Activated T-helper 2 cell treated with anti-CD3 and anti-CD28 coated beads, Interferon-gamma antibody, Interleukin-2, Interleukin-4, amounts not matched to agents 10 μg/mL and 5 μg/mL and 100 μg/mL, durations not matched to agents 14 hours and 24 hours and 36 hours (primary cell): ENCODE measurements at regions not wholly inside any gene's neighbourhood (a gene's known extent, or its start where the extent isn't known, plus 50 kb on each side); places are given as distances from the start of the nearest gene placed in this dataset.
A peak's percentile ranks its signal among the peaks of the same experiment; 100 is the strongest.

ENCODE experiments used
- DNase-seq: peaks from one replicate; pipeline ENCODE4 v3.0.0; 2021; ENCODE audit warnings: low spot score
- H3K27ac Mint-ChIP-seq: one replicate; pipeline ENCODE4 v1.8.0; 2021; ENCODE audit warnings: mixed read lengths
- H3K27me3 Mint-ChIP-seq: one replicate; pipeline ENCODE4 v1.8.0; 2021; ENCODE audit warnings: low read depth, mixed read lengths
- H3K36me3 Mint-ChIP-seq: one replicate; pipeline ENCODE4 v1.8.0; 2021; ENCODE audit warnings: low read depth, mixed read lengths
- H3K4me1 Mint-ChIP-seq: one replicate; pipeline ENCODE4 v1.8.0; 2021; ENCODE audit warnings: low read depth, mixed read lengths
- H3K4me3 Mint-ChIP-seq: one replicate; pipeline ENCODE4 v1.8.0; 2021; ENCODE audit warnings: low read depth, mild to moderate bottlenecking, moderate library complexity, mixed read lengths
- H3K9me3 Mint-ChIP-seq: one replicate; pipeline ENCODE4 v1.8.0; 2021; ENCODE audit warnings: mixed read lengths
- intact Hi-C: fragments of 100-400 bp; cut with micrococcal nuclease; formaldehyde crosslinking; loops from one replicate; pipeline ENCODE4 v1.15.1; 2023

DNA sequence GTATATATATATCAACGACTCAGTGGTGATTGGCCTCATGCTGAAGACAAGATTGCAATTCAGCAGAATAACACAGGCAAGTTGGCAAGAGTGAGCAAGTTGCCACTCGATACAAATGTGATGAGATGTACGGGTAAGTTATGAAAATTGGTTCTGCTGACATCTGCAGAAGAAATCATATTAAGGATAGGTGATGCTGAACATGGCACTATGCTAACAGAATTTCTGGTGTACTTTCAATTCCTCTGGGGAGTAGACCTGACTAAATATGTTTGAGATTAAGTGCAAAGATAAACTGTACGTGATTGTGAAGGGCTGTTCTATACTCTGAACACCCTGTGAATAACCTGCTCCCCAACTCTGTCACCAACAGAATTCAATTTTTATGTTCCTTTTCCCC lies 758.2 kb downstream of the TBC1D32 start:
- intact Hi-C loops: no loop called here
- H3K9me3 Mint-ChIP-seq: no peaks in the 10 kb centered on the region
- H3K4me3 Mint-ChIP-seq: no peak overlapping the region
- no peaks in the 10 kb centered on the region for H3K36me3 Mint-ChIP-seq
- no peak overlapping the region for H3K27ac Mint-ChIP-seq
- H3K4me1 Mint-ChIP-seq: no peaks in the 10 kb centered on the region
- H3K27me3 Mint-ChIP-seq: no peaks in the 10 kb centered on the region
- no peak for DNase-seq

DNA sequence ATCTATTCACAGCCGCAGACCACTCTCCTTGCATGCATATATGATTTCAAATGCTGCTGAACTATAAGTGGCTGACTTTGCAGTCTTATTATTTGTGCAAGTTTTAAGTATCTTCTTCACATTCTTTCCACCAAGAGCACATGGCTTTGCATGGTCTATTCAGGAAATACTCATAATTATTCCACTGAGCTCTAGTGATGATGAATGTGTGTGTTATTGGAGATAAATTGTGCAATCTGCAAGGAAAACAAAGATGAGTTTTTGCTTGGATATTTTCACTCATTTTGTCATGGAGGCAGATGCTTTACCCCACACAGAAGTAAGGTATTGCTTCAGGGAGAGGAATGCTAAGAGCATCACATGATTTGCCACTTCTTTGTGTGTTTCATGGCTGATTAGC lies 764.6 kb downstream of the TBC1D32 start:
- intact Hi-C loops: no loop called here
- Mint-ChIP-seq H3K27me3 (no peaks in the 10 kb centered on the region), H3K4me3 (no peak overlapping the region), H3K27ac (no peak overlapping the region), H3K9me3 (peaks cover 3% of the 10 kb centered on the region), H3K4me1 (no peaks in the 10 kb centered on the region), H3K36me3 (no peaks in the 10 kb centered on the region)
- DNase-seq: no peak

DNA sequence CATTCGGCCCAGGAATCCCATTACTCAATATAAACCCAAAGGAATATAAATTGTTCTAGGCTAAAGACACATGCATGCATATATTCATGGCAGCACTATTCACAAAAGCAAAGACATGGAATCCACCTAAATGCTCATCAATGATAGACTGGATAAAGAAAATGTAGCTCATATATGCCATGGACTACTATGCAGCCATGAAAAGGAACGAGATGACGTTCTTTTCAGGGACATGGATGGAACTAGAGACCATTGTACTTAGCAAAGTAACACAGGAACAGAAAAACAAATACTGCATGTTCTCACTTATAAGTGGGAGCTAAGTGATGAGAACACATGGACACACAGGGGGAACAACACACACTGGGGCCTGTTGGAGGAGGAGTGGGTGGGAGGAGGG lies 769.5 kb downstream of the TBC1D32 start:
- Mint-ChIP-seq H3K27ac (no peak overlapping the region), H3K36me3 (no peaks in the 10 kb centered on the region), H3K4me1 (no peaks in the 10 kb centered on the region), H3K9me3 (peaks cover 3% of the 10 kb centered on the region), H3K27me3 (no peaks in the 10 kb centered on the region), H3K4me3 (no peak overlapping the region)
- intact Hi-C loops: no loop called here
- no peak for DNase-seq

DNA sequence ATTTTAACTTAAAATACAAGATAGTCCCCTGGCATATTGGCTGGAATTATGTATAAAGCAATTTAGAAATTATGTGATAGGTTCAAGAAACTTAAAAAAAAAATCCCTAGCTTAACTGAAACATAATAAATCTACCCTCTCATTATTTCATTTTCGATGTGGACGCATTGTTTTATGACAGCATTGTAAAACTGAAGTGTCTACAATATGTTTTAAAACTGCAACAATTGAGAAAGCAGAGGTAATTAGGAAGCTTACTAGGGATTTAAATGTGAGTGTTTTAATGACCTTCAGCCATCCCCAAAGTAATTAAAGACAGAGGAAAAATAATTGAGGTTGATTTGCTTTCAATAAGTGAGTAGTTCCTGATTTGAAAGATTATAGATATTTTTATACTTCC lies 776.0 kb downstream of the TBC1D32 start:
- intact Hi-C loops: no loop called here
- no peak for DNase-seq
- Mint-ChIP-seq H3K27ac (no peak overlapping the region), H3K4me3 (no peak overlapping the region), H3K27me3 (no peaks in the 10 kb centered on the region), H3K9me3 (no peaks in the 10 kb centered on the region), H3K36me3 (no peaks in the 10 kb centered on the region), H3K4me1 (no peaks in the 10 kb centered on the region)

- Mint-ChIP-seq H3K27ac (no peak overlapping the region), H3K27me3 (no peaks in the 10 kb centered on the region), H3K4me3 (no peak overlapping the region), H3K36me3 (no peaks in the 10 kb centered on the region), H3K9me3 (no peaks in the 10 kb centered on the region), H3K4me1 (no peaks in the 10 kb centered on the region)
- no peak for DNase-seq
- intact Hi-C loops: no loop called here
Observed at GRCh38 chr6:120557554-120557953, 776.7 kb downstream of the TBC1D32 start.

GRCh38 chr6:120556491-120556890 lies 777.8 kb downstream of the TBC1D32 start:
- H3K4me3 Mint-ChIP-seq: no peak overlapping the region
- intact Hi-C loops: no loop called here
- H3K9me3 Mint-ChIP-seq: no peaks in the 10 kb centered on the region
- H3K4me1 Mint-ChIP-seq: no peaks in the 10 kb centered on the region
- no peaks in the 10 kb centered on the region for H3K36me3 Mint-ChIP-seq
- DNase-seq: no peak
- no peak overlapping the region for H3K27ac Mint-ChIP-seq
- no peaks in the 10 kb centered on the region for H3K27me3 Mint-ChIP-seq

DNA sequence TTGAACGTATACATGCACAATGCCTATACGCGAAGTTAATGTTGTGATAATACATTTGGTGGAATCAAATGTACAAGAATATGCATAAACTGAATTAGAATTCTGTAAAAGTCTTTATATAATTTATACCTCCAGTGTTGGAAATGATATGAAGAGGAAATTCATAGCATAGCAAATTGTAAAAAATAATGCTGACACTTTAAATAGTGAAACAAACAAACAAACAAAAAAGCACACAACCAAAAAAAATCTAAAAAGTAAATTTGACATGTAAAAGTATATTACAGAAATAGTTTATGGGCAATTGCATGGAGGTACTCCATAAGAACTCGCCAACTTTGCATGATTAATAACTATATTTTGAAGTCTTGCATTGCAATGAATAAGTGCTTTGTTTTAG lies 780.9 kb downstream of the TBC1D32 start:
- intact Hi-C loops: no loop called here
- Mint-ChIP-seq H3K4me3 (no peak overlapping the region), H3K27me3 (no peaks in the 10 kb centered on the region)

DNA sequence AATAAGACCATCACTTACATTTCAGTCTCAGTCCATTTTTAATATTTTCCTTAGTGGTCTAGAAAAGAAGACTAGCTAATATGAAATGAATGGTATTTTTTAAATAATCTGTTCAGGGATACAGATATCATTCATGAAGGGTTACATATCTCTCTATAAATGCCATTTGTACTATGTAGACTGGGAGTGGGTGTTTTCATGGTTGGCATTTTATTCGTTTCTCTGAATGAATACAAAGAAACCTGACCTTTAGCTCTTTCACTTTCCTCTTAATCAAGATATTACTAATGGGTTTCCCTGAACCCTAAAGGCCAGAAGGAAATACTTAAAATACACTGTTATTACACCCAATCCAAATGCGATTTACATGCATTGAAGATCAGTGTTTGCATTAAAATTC lies 788.9 kb downstream of the TBC1D32 start:
- intact Hi-C loops: no loop called here
- Mint-ChIP-seq H3K9me3 (no peaks in the 10 kb centered on the region), H3K27me3 (no peaks in the 10 kb centered on the region), H3K4me3 (no peak overlapping the region), H3K36me3 (no peaks in the 10 kb centered on the region), H3K27ac (no peak overlapping the region), H3K4me1 (no peaks in the 10 kb centered on the region)
- no peak for DNase-seq

More for the DNA sequence above, 780.9 kb downstream of the TBC1D32 start:
- Mint-ChIP-seq H3K36me3 (no peaks in the 10 kb centered on the region), H3K9me3 (no peaks in the 10 kb centered on the region), H3K4me1 (no peaks in the 10 kb centered on the region), H3K27ac (no peak overlapping the region)
- no peak for DNase-seq

- H3K4me3 Mint-ChIP-seq: no peak overlapping the region
- peaks cover 18% of the 10 kb centered on the region for H3K9me3 Mint-ChIP-seq
- intact Hi-C loops: no loop called here
- H3K27ac Mint-ChIP-seq: peak overlapping the region; percentile 49
- no peaks in the 10 kb centered on the region for H3K27me3 Mint-ChIP-seq
- H3K36me3 Mint-ChIP-seq: peaks cover 3% of the 10 kb centered on the region
- no peak for DNase-seq
- peaks cover 3% of the 10 kb centered on the region for H3K4me1 Mint-ChIP-seq
Observed at GRCh38 chr6:120534954-120535353, 799.3 kb downstream of the TBC1D32 start.

- no peaks in the 10 kb centered on the region for H3K36me3 Mint-ChIP-seq
Observed at GRCh38 chr6:120526576-120526975, 807.7 kb downstream of the TBC1D32 start.

DNA sequence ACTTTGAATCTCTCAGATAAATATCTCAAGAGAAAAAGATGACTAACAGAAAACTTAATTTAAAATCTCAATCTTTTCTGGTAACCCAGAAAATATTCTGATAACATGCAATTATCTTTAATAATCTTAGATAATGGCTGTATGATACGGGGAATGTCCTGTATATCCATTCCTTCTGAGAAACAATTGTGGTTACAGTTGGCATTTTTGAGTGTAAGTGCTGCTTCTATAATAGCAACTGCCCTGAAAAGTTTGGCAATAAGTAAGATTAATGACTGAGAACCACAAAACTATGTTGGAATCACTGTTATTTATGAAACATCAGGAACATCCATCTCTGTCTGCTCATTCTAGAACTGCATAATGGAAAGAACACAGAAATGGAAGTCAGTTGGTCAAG lies 819.7 kb downstream of the TBC1D32 start:
- Mint-ChIP-seq H3K4me1 (no peaks in the 10 kb centered on the region), H3K4me3 (no peak overlapping the region), H3K27ac (no peak overlapping the region), H3K27me3 (no peaks in the 10 kb centered on the region), H3K36me3 (no peaks in the 10 kb centered on the region), H3K9me3 (peaks cover 3% of the 10 kb centered on the region)
- intact Hi-C loops: no loop called here
- no peak for DNase-seq

More at GRCh38 chr6:120526576-120526975, 807.7 kb downstream of the TBC1D32 start:
- Mint-ChIP-seq H3K4me3 (no peak overlapping the region), H3K4me1 (no peaks in the 10 kb centered on the region), H3K9me3 (peaks cover 5% of the 10 kb centered on the region), H3K27ac (no peak overlapping the region), H3K27me3 (no peaks in the 10 kb centered on the region)
- intact Hi-C loops: no loop called here
- no peak for DNase-seq

- intact Hi-C loops: no loop called here
- H3K27me3 Mint-ChIP-seq: no peaks in the 10 kb centered on the region
- H3K4me1 Mint-ChIP-seq: no peaks in the 10 kb centered on the region
- no peaks in the 10 kb centered on the region for H3K36me3 Mint-ChIP-seq
- DNase-seq: no peak
- peaks cover 5% of the 10 kb centered on the region for H3K9me3 Mint-ChIP-seq
- no peak overlapping the region for H3K4me3 Mint-ChIP-seq
- no peak overlapping the region for H3K27ac Mint-ChIP-seq
Observed at GRCh38 chr6:120511712-120512111, 822.6 kb downstream of the TBC1D32 start.

DNA sequence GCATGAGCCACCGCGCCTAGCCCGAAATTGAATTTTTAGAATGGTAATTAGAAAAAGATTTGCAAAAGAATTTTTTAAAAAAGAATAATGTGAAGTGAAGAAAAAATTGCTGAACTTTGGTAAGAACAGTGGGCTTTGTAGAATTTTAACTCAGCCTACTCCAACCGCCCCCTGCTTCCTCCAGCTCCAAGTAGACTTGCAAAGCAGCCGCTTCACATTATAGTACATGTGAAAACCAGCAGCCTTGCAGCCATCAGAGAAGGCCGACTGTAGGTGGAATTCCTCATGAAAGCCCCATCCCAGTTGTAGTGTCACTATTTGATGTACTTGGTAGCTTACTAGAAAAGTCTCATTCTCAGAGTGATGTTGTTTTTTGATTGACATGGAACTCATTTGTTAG lies 835.6 kb downstream of the TBC1D32 start:
- H3K4me3 Mint-ChIP-seq: no peak overlapping the region

DNA sequence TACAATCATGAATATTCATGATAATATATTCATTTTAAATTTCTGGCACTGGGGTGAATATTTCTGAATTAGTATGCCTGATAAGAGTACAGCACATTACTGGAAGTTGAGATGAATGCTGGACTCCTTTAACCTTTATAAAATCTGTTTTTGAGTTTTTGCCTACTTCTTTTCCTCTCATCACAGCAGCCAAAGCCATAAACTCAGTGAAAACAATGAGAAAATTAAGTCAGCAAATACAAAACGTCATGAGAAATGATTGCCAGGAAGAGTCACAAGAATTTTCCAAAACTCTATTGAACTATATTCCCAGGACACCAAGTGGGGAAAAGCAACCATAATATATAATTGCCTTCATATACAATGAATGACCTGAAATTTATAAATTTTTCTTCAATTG lies 837.6 kb downstream of the TBC1D32 start:
- Mint-ChIP-seq H3K27ac (no peak overlapping the region), H3K4me1 (no peaks in the 10 kb centered on the region), H3K9me3 (no peaks in the 10 kb centered on the region), H3K36me3 (no peaks in the 10 kb centered on the region), H3K4me3 (no peak overlapping the region), H3K27me3 (no peaks in the 10 kb centered on the region)
- intact Hi-C loops: no loop called here
- no peak for DNase-seq

More for the DNA sequence above, 835.6 kb downstream of the TBC1D32 start:
- no peak for DNase-seq
- no peaks in the 10 kb centered on the region for H3K9me3 Mint-ChIP-seq
- H3K4me1 Mint-ChIP-seq: no peaks in the 10 kb centered on the region
- no peaks in the 10 kb centered on the region for H3K36me3 Mint-ChIP-seq
- H3K27me3 Mint-ChIP-seq: no peaks in the 10 kb centered on the region
- no peak overlapping the region for H3K27ac Mint-ChIP-seq
- intact Hi-C loops: no loop called here
